Esophagus muscularis mucosa (tissue), 3 donors: ENCODE measurements at regions not wholly inside any gene's neighbourhood (a gene's known extent, or its start where the extent isn't known, plus 50 kb on each side); places are given as distances from the start of the nearest gene placed in this dataset.

ENCODE experiments used
- CTCF ChIP-seq, 3 experiments: fragments of 200-600 bp in 2 of 3; fragments of 450-650 bp in 1 of 3; sonication (generic) in 2 of 3; IDR thresholded peaks; one replicate each; pipeline ENCODE4 v1.5.1; 2017 to 2019; ENCODE audit warnings: antibody characterized with exemption in 3 of 3, mild to moderate bottlenecking in 2 of 3, moderate library complexity in 1 of 3
- POLR2AphosphoS5 ChIP-seq, 2 donors: sonication (generic); formaldehyde crosslinking; IDR thresholded peaks; one replicate each; pipeline ENCODE4 v1.6.1; 2017; ENCODE audit warnings: antibody characterized with exemption in 2 of 2

GRCh38 chr10:120979435-120980278 lies 128.5 kb downstream of the WDR11 start:
- no peak for TF ChIP-seq POLR2AphosphoS5 (IDR thresholded peaks at IDR 0.05)
- no peak for TF ChIP-seq CTCF (IDR thresholded peaks at IDR 0.05)
